ENCODE measurements at regions not wholly inside any gene's neighbourhood (a gene's known extent, or its start where the extent isn't known, plus 50 kb on each side); places are given as distances from the start of the nearest gene placed in this dataset.

GRCh38 chr5:117060099-117060498 lies 485.5 kb upstream of the SEMA6A start:
- TF ChIP-seq CTCF (IDR thresholded peaks at IDR 0.05; ENCODE audit: borderline replicate concordance, control extremely low read depth, extremely low read depth, insufficient read depth, missing control alignments): no peak
- in situ Hi-C loops (cut with MboI; ENCODE audit: low sequenced_read_pairs, unreplicated experiment): no loop called here

GRCh38 chr5:117058740-117059139 lies 484.1 kb upstream of the SEMA6A start:
- in situ Hi-C loops (cut with MboI; ENCODE audit: low sequenced_read_pairs, unreplicated experiment): no loop called here
- DNase-seq (ENCODE audit: low spot score): no peak
- no peak for TF ChIP-seq CTCF (IDR thresholded peaks at IDR 0.05; ENCODE audit: borderline replicate concordance, control extremely low read depth, extremely low read depth, insufficient read depth, missing control alignments)

More at GRCh38 chr5:117060099-117060498, 485.5 kb upstream of the SEMA6A start:
- no peak for DNase-seq (ENCODE audit: low spot score)

GRCh38 chr5:117055517-117055916 lies 480.9 kb upstream of the SEMA6A start:
- TF ChIP-seq CTCF (IDR thresholded peaks at IDR 0.05; ENCODE audit: borderline replicate concordance, control extremely low read depth, extremely low read depth, insufficient read depth, missing control alignments): no peak
- in situ Hi-C loops (cut with MboI; ENCODE audit: low sequenced_read_pairs, unreplicated experiment): no loop called here

GRCh38 chr5:117054911-117055310 lies 480.3 kb upstream of the SEMA6A start:
- no peak for DNase-seq (ENCODE audit: low spot score)
- in situ Hi-C loops (cut with MboI; ENCODE audit: low sequenced_read_pairs, unreplicated experiment): no loop called here
- no peak for TF ChIP-seq CTCF (IDR thresholded peaks at IDR 0.05; ENCODE audit: borderline replicate concordance, control extremely low read depth, extremely low read depth, insufficient read depth, missing control alignments)

More at GRCh38 chr5:117055517-117055916, 480.9 kb upstream of the SEMA6A start:
- DNase-seq (ENCODE audit: low spot score): no peak

GRCh38 chr5:117054141-117054540 lies 479.5 kb upstream of the SEMA6A start:
- no peak for TF ChIP-seq CTCF (IDR thresholded peaks at IDR 0.05; ENCODE audit: borderline replicate concordance, control extremely low read depth, extremely low read depth, insufficient read depth, missing control alignments)
- in situ Hi-C loops (cut with MboI; ENCODE audit: low sequenced_read_pairs, unreplicated experiment): no loop called here
- no peak for DNase-seq (ENCODE audit: low spot score)

GRCh38 chr5:117041926-117042595 lies 467.4 kb upstream of the SEMA6A start:
- no peak for TF ChIP-seq CTCF (IDR thresholded peaks at IDR 0.05; ENCODE audit: borderline replicate concordance, control extremely low read depth, extremely low read depth, insufficient read depth, missing control alignments)
- in situ Hi-C loops (cut with MboI; ENCODE audit: low sequenced_read_pairs, unreplicated experiment): no loop called here
- DNase-seq (ENCODE audit: low spot score): no peak
